Uterus (tissue), 3 donors: ENCODE measurements at regions not wholly inside any gene's neighbourhood (a gene's known extent, or its start where the extent isn't known, plus 50 kb on each side); places are given as distances from the start of the nearest gene placed in this dataset.

Experiments used
- DNase-seq, 2 donors: peaks; one replicate each; pipeline ENCODE4 v3.0.0-alpha.2; 2019 to 2020
- H3K27ac ChIP-seq, 2 donors: fragments of 200-600 bp; sonication (generic); 1 replicate in 1 of 2; 2 replicates in 1 of 2; pipeline ENCODE4 v1.5.1; 2016 to 2018
- H3K27me3 ChIP-seq, 2 donors: fragments of 200-600 bp; sonication (generic); one replicate each; pipeline ENCODE4 v1.5.1; 2018 to 2019; ENCODE audit warnings: control low read depth in 1 of 2
- H3K36me3 ChIP-seq, 2 donors: fragments of 200-600 bp; sonication (generic); one replicate each; pipeline ENCODE4 v1.5.1; 2019; ENCODE audit warnings: control low read depth in 1 of 2
- H3K4me1 ChIP-seq, 2 donors: fragments of 200-600 bp; sonication (generic); one replicate each; pipeline ENCODE4 v1.5.1; 2018 to 2019; ENCODE audit warnings: control low read depth in 1 of 2
- H3K4me3 ChIP-seq, 2 donors: fragments of 200-600 bp; sonication (generic); 1 replicate in 1 of 2; 2 replicates in 1 of 2; pipeline ENCODE4 v1.5.1; 2018 to 2019; ENCODE audit warnings: mild to moderate bottlenecking in 1 of 2
- H3K9me3 ChIP-seq, 2 donors: fragments of 200-600 bp; sonication (generic); one replicate each; pipeline ENCODE4 v1.5.1; 2019; ENCODE audit warnings: control low read depth in 1 of 2
- POLR2A ChIP-seq, 2 donors: fragments of 450-650 bp; IDR thresholded peaks; one replicate each; pipeline ENCODE4 v1.6.1; 2016; ENCODE audit warnings: antibody characterized with exemption in 2 of 2, mild to moderate bottlenecking in 1 of 2, moderate library complexity in 1 of 2
- intact Hi-C: fragments of 100-400 bp; cut with DNase I; formaldehyde crosslinking; loops from one replicate; pipeline ENCODE4 v1.15.1; 2023; ENCODE audit warnings: low total_unique reads
- TF ChIP-seq, protein P1 (sequence below), 4 experiments: fragments of 200-600 bp in 2 of 4; fragments of 450-650 bp in 2 of 4; sonication (generic) in 2 of 4; IDR thresholded peaks; one replicate each; pipeline ENCODE4 v1.5.1; 2016 to 2019; ENCODE audit warnings: antibody characterized with exemption in 4 of 4, mild to moderate bottlenecking in 2 of 4, moderate library complexity in 1 of 4
- donor health status: DM: yes; HTN: yes; CAD: no.

DNA sequence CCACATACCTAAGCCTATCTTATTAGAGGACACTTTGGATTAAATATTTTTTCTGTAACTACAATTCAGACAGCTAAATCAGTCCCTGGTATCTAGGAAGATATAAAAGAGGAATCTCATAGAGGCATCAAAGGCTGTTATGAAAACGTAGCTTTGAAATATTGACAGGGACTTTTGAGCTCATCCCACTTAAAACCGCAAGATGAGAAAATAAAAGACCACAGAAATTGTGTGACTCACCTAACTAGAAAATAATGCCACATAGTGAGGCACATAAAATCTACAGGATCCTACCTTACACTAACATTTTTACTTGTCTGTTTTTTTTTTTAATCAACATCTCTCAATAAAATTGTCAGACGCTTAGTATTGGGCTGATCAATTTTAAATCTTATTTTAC is 686.5 kb upstream of the COX7C start:
- no peak for TF ChIP-seq POLR2A (IDR thresholded peaks at IDR 0.05)
- TF ChIP-seq, protein P1, sequence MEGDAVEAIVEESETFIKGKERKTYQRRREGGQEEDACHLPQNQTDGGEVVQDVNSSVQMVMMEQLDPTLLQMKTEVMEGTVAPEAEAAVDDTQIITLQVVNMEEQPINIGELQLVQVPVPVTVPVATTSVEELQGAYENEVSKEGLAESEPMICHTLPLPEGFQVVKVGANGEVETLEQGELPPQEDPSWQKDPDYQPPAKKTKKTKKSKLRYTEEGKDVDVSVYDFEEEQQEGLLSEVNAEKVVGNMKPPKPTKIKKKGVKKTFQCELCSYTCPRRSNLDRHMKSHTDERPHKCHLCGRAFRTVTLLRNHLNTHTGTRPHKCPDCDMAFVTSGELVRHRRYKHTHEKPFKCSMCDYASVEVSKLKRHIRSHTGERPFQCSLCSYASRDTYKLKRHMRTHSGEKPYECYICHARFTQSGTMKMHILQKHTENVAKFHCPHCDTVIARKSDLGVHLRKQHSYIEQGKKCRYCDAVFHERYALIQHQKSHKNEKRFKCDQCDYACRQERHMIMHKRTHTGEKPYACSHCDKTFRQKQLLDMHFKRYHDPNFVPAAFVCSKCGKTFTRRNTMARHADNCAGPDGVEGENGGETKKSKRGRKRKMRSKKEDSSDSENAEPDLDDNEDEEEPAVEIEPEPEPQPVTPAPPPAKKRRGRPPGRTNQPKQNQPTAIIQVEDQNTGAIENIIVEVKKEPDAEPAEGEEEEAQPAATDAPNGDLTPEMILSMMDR (IDR thresholded peaks at IDR 0.05): no peak
- intact Hi-C loops: no loop called here
- H3K27me3 ChIP-seq: no peaks in the 10 kb centered on the region
- no peaks in the 10 kb centered on the region for H3K9me3 ChIP-seq
- no peaks in the 10 kb centered on the region for H3K4me1 ChIP-seq
- H3K4me3 ChIP-seq: no peak overlapping the region
- DNase-seq: no peak
- no peak overlapping the region for H3K27ac ChIP-seq
- H3K36me3 ChIP-seq: no peaks in the 10 kb centered on the region

DNA sequence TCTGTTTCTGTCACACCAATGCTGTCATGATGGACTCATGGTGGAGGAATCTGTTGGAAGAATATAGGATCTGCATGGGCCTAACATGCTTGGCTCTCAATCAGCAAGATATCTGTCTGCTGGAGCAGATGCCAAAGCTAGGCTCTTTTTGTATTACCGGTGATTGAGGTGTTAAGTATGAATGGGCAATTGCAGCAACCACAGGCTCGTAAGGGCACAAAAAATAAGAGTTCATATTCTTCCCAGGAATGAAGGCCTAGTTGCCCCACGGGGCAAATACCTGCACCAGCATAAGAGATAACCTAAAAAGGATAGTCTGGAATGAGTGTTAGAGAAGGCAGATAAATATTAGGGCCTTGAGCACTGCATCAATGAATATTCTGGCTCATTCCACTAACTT is 679.5 kb upstream of the COX7C start:
- Histone ChIP-seq H3K36me3 (no peaks in the 10 kb centered on the region), H3K27ac (no peak overlapping the region), H3K4me1 (no peaks in the 10 kb centered on the region), H3K27me3 (no peaks in the 10 kb centered on the region), H3K9me3 (no peaks in the 10 kb centered on the region), H3K4me3 (no peak overlapping the region)
- TF ChIP-seq POLR2A (IDR thresholded peaks at IDR 0.05): no peak
- TF ChIP-seq, protein P1 (IDR thresholded peaks at IDR 0.05): no peak
- DNase-seq: no peak
- intact Hi-C loops: no loop called here

DNA sequence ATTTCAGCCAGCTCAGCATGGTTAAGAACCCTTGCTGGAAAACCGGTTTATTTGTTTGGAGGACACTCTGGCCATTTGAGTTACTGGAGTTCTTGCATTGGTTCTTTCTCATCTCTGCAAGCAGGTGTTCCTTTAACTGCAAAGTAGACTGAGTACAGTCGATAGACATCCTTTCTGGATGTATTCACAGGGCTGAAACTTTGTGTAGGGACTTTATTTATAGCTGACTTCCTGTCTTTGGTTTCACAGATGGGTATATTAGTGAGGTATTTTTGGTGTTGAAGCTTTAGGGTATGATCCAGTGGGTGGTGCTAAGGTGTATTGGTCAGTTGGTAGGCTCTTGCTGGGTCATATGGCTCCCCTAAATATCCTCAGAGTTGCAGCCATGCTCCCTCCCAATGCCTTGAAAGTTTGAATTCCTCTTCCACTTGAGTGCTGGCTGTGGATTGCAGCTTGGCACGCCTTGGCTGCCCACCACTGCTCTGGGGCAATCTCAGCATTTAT is 666.0 kb upstream of the COX7C start:
- intact Hi-C loops: no loop called here
- H3K27me3 ChIP-seq: no peaks in the 10 kb centered on the region
- H3K9me3 ChIP-seq: no peaks in the 10 kb centered on the region
- DNase-seq: no peak
- no peak overlapping the region for H3K4me3 ChIP-seq
- H3K27ac ChIP-seq: no peak overlapping the region
- TF ChIP-seq POLR2A (IDR thresholded peaks at IDR 0.05): no peak
- no peaks in the 10 kb centered on the region for H3K36me3 ChIP-seq
- H3K4me1 ChIP-seq: no peaks in the 10 kb centered on the region

DNA sequence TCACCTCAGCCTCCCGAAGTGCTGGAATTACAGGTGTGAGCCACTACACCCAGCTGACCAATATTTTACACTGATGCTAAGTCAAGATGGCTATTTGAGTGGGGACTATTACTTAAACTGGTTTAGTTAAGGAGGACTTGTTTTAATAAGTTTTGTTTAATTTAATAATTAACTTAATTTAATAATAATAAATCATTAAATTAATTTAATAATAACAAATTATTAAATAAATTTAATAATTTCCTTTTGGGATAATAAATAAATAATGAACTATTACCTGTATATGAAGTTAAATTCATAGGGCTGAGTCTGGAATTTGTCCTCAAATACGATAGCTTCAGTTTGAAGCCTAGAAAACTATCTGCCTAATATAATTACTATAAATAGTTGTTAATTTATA is 665.1 kb upstream of the COX7C start:
- TF ChIP-seq, protein P1 (IDR thresholded peaks at IDR 0.05): no peak
- TF ChIP-seq POLR2A (IDR thresholded peaks at IDR 0.05): no peak
- intact Hi-C loops: no loop called here

DNA sequence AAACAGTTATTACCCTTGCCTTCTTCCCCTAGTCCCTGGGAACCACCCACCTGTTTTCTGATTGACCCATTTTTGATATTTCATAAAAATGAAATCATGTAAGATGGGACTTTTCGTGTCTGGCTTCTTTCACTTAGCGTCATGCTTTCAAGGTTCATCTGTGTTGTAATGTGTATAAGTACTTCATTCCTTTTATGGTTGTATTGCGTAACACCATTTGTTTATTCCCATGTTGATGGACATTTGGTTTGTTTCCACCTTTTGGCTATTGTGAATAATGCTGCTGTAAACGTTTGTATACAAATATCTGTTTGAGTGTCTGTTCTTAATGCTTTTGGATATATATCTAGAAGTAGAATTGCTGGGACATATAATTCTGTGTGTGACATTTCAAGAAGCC is 650.1 kb upstream of the COX7C start:
- Histone ChIP-seq H3K27me3 (no peaks in the 10 kb centered on the region), H3K36me3 (no peaks in the 10 kb centered on the region), H3K4me1 (no peaks in the 10 kb centered on the region), H3K9me3 (no peaks in the 10 kb centered on the region), H3K4me3 (no peak overlapping the region), H3K27ac (no peak overlapping the region)
- no peak for TF ChIP-seq POLR2A (IDR thresholded peaks at IDR 0.05)
- TF ChIP-seq, protein P1 (IDR thresholded peaks at IDR 0.05): no peak
- intact Hi-C loops: no loop called here
- DNase-seq: no peak

More for the DNA sequence above, 665.1 kb upstream of the COX7C start:
- Histone ChIP-seq H3K27ac (no peak overlapping the region), H3K4me1 (no peaks in the 10 kb centered on the region), H3K4me3 (no peak overlapping the region), H3K36me3 (no peaks in the 10 kb centered on the region), H3K9me3 (no peaks in the 10 kb centered on the region), H3K27me3 (no peaks in the 10 kb centered on the region)
- DNase-seq: no peak

DNA sequence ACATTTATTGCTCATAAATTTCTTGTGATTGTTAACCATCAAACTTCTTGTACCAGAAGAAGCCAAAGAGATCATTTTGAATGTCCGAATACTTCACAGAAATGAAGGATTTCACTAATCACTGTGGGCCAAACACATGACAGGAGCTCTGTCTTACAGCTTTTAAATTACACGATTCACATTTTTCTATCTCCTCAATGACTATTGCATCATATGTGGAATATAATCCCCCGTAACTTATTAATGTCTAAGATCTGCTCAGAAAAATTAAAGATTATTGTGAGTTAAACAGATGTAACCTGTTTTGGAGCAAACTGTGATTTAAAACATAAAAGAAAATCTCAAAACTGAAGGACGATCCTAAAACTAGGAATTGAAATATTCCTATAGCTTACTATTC is 645.2 kb upstream of the COX7C start:
- Histone ChIP-seq H3K4me3 (no peak overlapping the region), H3K9me3 (no peaks in the 10 kb centered on the region), H3K27me3 (no peaks in the 10 kb centered on the region), H3K36me3 (no peaks in the 10 kb centered on the region), H3K27ac (no peak overlapping the region), H3K4me1 (no peaks in the 10 kb centered on the region)
- intact Hi-C loops: no loop called here
- DNase-seq: no peak
- TF ChIP-seq, protein P1 (IDR thresholded peaks at IDR 0.05): no peak
- no peak for TF ChIP-seq POLR2A (IDR thresholded peaks at IDR 0.05)
